Epithelial cell of proximal tubule (primary cell): ENCODE measurements at regions not wholly inside any gene's neighbourhood (a gene's known extent, or its start where the extent isn't known, plus 50 kb on each side); places are given as distances from the start of the nearest gene placed in this dataset.

Experiments
- DNase-seq: peaks from one replicate; pipeline ENCODE4 v3.0.0-alpha.2; 2011; ENCODE audit warnings: low read depth
- H3K4me3 ChIP-seq: 2 replicates; pipeline ENCODE4 v1.5.1; 2011; ENCODE audit warnings: low read depth, mild to moderate bottlenecking, low read length
- CTCF ChIP-seq: conservative IDR thresholded peaks from 2 replicates; pipeline ENCODE4 v1.5.1; 2012; ENCODE audit warnings: low read depth, mild to moderate bottlenecking, low read length

- DNase-seq, result no peak
- TF ChIP-seq CTCF, result no peak
- H3K4me3 ChIP-seq, result no peak overlapping the region
Measured at GRCh38 chr9:119588874-119589744, 219.9 kb upstream of the BRINP1 start.

GRCh38 chr9:119577881-119578280 is 208.6 kb upstream of the BRINP1 start:
- no peak for DNase-seq
- H3K4me3 ChIP-seq, result no peak overlapping the region
- TF ChIP-seq CTCF, result no peak

- no peak for TF ChIP-seq CTCF
- no peak for DNase-seq
- no peak overlapping the region for H3K4me3 ChIP-seq
Measured at GRCh38 chr9:119559986-119560385, 190.8 kb upstream of the BRINP1 start.

GRCh38 chr9:119559056-119559455 is 189.8 kb upstream of the BRINP1 start:
- H3K4me3 ChIP-seq, result no peak overlapping the region
- TF ChIP-seq CTCF, result no peak
- DNase-seq, result no peak

GRCh38 chr9:119556129-119556875 is 187.1 kb upstream of the BRINP1 start:
- TF ChIP-seq CTCF, result peak; percentile 98
- DNase-seq, result no peak
- peak overlapping the region; percentile 47 for H3K4me3 ChIP-seq

GRCh38 chr9:119544492-119544891 is 175.3 kb upstream of the BRINP1 start:
- TF ChIP-seq CTCF, result no peak
- H3K4me3 ChIP-seq, result no peak overlapping the region
- DNase-seq, result no peak
